HepG2 (cell line): ENCODE measurements at regions not wholly inside any gene's neighbourhood (a gene's known extent, or its start where the extent isn't known, plus 50 kb on each side); places are given as distances from the start of the nearest gene placed in this dataset.

Source experiments
- ATAC-seq: fragments of 200-7000 bp; cut with Tn5 transposase; 3 replicates; pipeline ENCODE4 v1.9.1; 2020; ENCODE audit warnings: mild to moderate bottlenecking, moderate library complexity
- BruUV-seq: library from RNA; stranded (reverse); fragments of 400-500 nt; replicated peaks from 2 replicates; lab custom pipeline; 2021; lab: Mats Ljungman, UMichigan
- CTCF ChIA-PET: fragments of 300-600 bp; formaldehyde crosslinking; extraction: SDS; loops from one replicate; lab custom pipeline; 2021; ENCODE audit warnings: low total read pairs, inconsistent platforms, low intra/inter-chr PET ratio; lab: Yijun Ruan, JAX
- POLR2A ChIA-PET: fragments of 350-600 bp; sonication (Branson Sonifier 250); formaldehyde crosslinking; loops from one replicate; lab custom pipeline; 2020; ENCODE audit warnings: antibody characterized with exemption, inconsistent platforms; lab: Yijun Ruan, JAX
- DNase-seq: peaks from one replicate; pipeline ENCODE4 v3.0.0-alpha.2; 2015; ENCODE audit warnings: low spot score
- FAIRE-seq: peaks from 3 replicates; lab custom pipeline; 2011; peaks lifted over from hg19 to GRCh38; lab: Jason Lieb, UNC
- H2AFZ ChIP-seq: one replicate; pipeline ENCODE4 v1.6.1; 2011; ENCODE audit warnings: low read length, inconsistent platforms
- H3K27ac ChIP-seq: fragments of 300-600 bp; 3 replicates; pipeline ENCODE4 v1.8.0; 2011; ENCODE audit warnings: mixed run types, mild to moderate bottlenecking, mixed read lengths, low read length, inconsistent platforms; ENCODE audit not compliant: insufficient read depth; ENCODE audit errors: extremely low read length
- H3K27me3 ChIP-seq, 2 experiments: fragments of 200-600 bp in 1 of 2; 2 replicates in 1 of 2; 3 replicates in 1 of 2; pipeline versions ENCODE4 v1.6.0 to v1.8.0; 2011; ENCODE audit warnings: low read length in 2 of 2, mild to moderate bottlenecking in 2 of 2, moderate library complexity in 2 of 2, inconsistent platforms in 1 of 2; ENCODE audit not compliant: insufficient read depth in 2 of 2, control insufficient read depth in 1 of 2
- H3K36me3 ChIP-seq, 2 experiments: fragments of 200-600 bp in 1 of 2; replicated peaks in 1 of 2; 2 replicates in 1 of 2; 3 replicates in 1 of 2; pipeline versions ENCODE4 v1.5.1 to v1.8.0; 2011; ENCODE audit warnings: low read length in 2 of 2, inconsistent platforms in 1 of 2; ENCODE audit not compliant: insufficient read depth in 2 of 2, control insufficient read depth in 1 of 2
- H3K4me1 ChIP-seq: 2 replicates; pipeline ENCODE4 v1.5.1; 2012; ENCODE audit warnings: low read length, inconsistent platforms; ENCODE audit not compliant: insufficient read depth
- H3K4me2 ChIP-seq: 2 replicates; pipeline ENCODE4 v1.6.0; 2011; ENCODE audit warnings: low read depth, low read length, inconsistent platforms
- H3K4me3 ChIP-seq, 3 experiments: fragments of 200-600 bp in 1 of 3; sonication (generic), shearing (Covaris generic) in 1 of 3; replicated peaks in 1 of 3; 2 replicates each; pipeline ENCODE4 v1.5.1; 2011 to 2016; ENCODE audit warnings: low read length in 3 of 3, inconsistent platforms in 2 of 3, low read depth in 2 of 3, mild to moderate bottlenecking in 2 of 3, control low read depth in 1 of 3, mixed read lengths in 1 of 3; ENCODE audit not compliant: insufficient read depth in 1 of 3
- H3K79me2 ChIP-seq: one replicate; pipeline ENCODE4 v1.6.1; 2011; ENCODE audit warnings: low read length, inconsistent platforms; ENCODE audit not compliant: insufficient read depth
- H3K9ac ChIP-seq: 2 replicates; pipeline ENCODE4 v1.6.0; 2011; ENCODE audit warnings: mild to moderate bottlenecking, low read depth, low read length, inconsistent platforms; ENCODE audit not compliant: insufficient read depth
- H3K9me3 ChIP-seq: 2 replicates; pipeline ENCODE4 v1.5.1; 2012; ENCODE audit warnings: mild to moderate bottlenecking, low read length
- H4K20me1 ChIP-seq: 2 replicates; pipeline ENCODE4 v1.6.0; 2011; ENCODE audit warnings: inconsistent platforms, mild to moderate bottlenecking, low read length, moderate library complexity; ENCODE audit not compliant: insufficient read depth
- ETV6 ChIP-seq: sonication (generic); formaldehyde crosslinking; conservative IDR thresholded peaks from 2 replicates; pipeline ENCODE4 v1.4.0; 2020; ENCODE audit warnings: missing genetic modification reagents
- PPARG ChIP-seq: conservative IDR thresholded peaks from 2 replicates; pipeline ENCODE4 v1.6.1; 2016; ENCODE audit warnings: missing biosample characterization, missing genetic modification reagents
- U2AF2 ChIP-seq: fragments of 200-400 bp; formaldehyde crosslinking; IDR thresholded peaks from 2 replicates; pipeline ENCODE4 v1.6.1; 2017; ENCODE audit warnings: low read depth, mild to moderate bottlenecking, low read length
- ZBTB3 ChIP-seq: sonication (generic); formaldehyde crosslinking; IDR thresholded peaks from 2 replicates; pipeline ENCODE4 v1.4.0; 2020; ENCODE audit warnings: low read depth, mild to moderate bottlenecking, moderate library complexity, missing genetic modification reagents, borderline replicate concordance
- ZBTB38 ChIP-seq: sonication (generic); formaldehyde crosslinking; IDR thresholded peaks from 2 replicates; pipeline ENCODE4 v1.5.1; 2020; ENCODE audit warnings: mild to moderate bottlenecking, missing genetic modification reagents
- ZSCAN25 ChIP-seq: sonication (generic); formaldehyde crosslinking; IDR thresholded peaks from 2 replicates; pipeline ENCODE4 v1.8.0; 2022; ENCODE audit warnings: mild to moderate bottlenecking, missing genetic modification reagents
- WGBS: methylation state at CpG from one replicate; pipeline ENCODE4 v1.1.6; 2017; ENCODE audit warnings: low lambda C conversion rate; 5-methylcytosine and 5-hydroxymethylcytosine counted together
- in situ Hi-C: cut with HindIII; loops from 2 replicates; pipeline ENCODE4 v1.10.0; 2017; ENCODE audit warnings: low pct_unique_long_range_greater_than_20kb; ENCODE audit not compliant: extremely low pct_ligation_motif_present
- intact Hi-C: fragments of 100-400 bp; cut with micrococcal nuclease; formaldehyde crosslinking; loops from one replicate; pipeline ENCODE4 v1.10.0; 2022; ENCODE audit not compliant: unreplicated experiment
- TF ChIP-seq, protein P1 (sequence below): sonication (generic); formaldehyde crosslinking; IDR thresholded peaks from 2 replicates; pipeline ENCODE4 v1.8.0; 2023; ENCODE audit warnings: mild to moderate bottlenecking, missing genetic modification reagents
- TF ChIP-seq, protein P2 (sequence below): sonication (generic); formaldehyde crosslinking; IDR thresholded peaks from 2 replicates; pipeline ENCODE4 v1.5.1; 2020; ENCODE audit warnings: missing genetic modification reagents, mild to moderate bottlenecking, borderline replicate concordance

DNA sequence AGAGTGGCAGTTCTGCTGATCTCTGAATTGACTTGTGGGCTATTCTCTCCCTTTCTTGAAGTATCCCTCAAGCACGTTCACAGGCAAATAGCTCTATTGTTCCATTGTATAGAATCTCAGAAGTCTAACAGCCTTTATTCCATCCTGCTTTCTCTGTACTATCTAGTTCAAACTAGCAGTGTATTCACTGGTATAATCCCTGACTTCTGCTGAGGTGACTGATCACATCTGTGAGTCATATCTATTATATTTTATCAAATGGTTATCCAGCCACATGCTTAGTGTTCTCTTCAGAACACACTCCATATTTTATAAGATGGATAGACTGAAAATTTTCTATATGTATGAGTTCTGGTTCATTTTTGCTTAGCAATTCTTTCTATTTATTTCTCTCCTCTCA, 866.1 kb downstream of the C12orf50 start (continued):
- TF ChIP-seq, protein P1, sequence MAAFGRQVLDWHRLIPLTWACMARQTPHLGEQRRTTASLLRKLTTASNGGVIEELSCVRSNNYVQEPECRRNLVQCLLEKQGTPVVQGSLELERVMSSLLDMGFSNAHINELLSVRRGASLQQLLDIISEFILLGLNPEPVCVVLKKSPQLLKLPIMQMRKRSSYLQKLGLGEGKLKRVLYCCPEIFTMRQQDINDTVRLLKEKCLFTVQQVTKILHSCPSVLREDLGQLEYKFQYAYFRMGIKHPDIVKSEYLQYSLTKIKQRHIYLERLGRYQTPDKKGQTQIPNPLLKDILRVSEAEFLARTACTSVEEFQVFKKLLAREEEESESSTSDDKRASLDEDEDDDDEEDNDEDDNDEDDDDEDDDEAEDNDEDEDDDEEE (CRISPR knock-in tag), result no peak
- TF ChIP-seq U2AF2 (no peak), ZBTB38 (CRISPR knock-in tag) (no peak), ZBTB3 (CRISPR knock-in tag) (no peak)

DNA sequence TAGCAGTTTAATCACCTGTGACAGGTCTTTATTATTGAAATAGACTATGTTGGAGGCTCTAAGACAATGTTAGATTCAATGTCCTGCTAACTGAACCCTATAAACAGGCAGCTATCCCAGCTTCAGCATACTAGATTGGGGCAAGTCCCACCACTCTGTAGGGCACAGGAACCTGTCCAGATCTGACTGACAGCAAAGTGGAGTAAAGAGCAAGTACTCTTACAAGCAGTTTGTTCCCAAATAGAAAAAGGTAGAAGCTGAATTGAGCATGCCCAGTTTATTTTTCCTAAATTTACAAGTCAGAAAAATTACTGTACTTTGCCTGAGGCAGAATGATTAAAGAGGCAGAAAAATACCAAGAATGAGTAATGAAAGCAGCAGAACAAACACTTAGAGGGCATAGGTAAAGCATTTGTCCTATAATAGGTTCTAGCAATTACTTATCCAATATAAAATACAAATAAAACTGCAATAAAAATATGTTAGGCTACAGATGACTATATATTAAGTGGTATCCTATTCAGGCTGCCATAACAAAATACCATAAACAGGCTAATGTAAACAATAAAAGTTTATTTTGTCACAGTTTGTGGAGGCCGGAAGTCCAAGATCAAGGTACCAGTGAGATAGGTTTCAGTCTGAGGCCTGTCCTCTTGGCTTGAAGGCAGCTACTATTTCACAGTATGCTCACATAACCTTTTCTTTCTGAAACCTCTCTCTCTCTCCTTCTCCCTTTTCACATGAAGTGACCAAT, 868.2 kb downstream of the C12orf50 start:
- Histone ChIP-seq H3K79me2 (no peaks in the 10 kb centered on the region), H4K20me1 (no peaks in the 10 kb centered on the region), H3K4me1 (no peaks in the 10 kb centered on the region), H3K4me2 (no peak overlapping the region), H3K27ac (no peak overlapping the region), H3K27me3 (no peaks in the 10 kb centered on the region), H3K9me3 (peaks cover 77% of the 10 kb centered on the region), H3K9ac (no peak overlapping the region), H3K4me3 (no peak overlapping the region), H2AFZ (no peak overlapping the region), H3K36me3 (no peaks in the 10 kb centered on the region)
- DNase-seq, result no peak
- no peak for ATAC-seq
- intact Hi-C loops (no loop called here), in situ Hi-C loops (no loop called here)
- ChIA-PET POLR2A (no interaction called here), CTCF (no interaction called here)
- no TSS peak for BruUV-seq
- TF ChIP-seq, protein P2, sequence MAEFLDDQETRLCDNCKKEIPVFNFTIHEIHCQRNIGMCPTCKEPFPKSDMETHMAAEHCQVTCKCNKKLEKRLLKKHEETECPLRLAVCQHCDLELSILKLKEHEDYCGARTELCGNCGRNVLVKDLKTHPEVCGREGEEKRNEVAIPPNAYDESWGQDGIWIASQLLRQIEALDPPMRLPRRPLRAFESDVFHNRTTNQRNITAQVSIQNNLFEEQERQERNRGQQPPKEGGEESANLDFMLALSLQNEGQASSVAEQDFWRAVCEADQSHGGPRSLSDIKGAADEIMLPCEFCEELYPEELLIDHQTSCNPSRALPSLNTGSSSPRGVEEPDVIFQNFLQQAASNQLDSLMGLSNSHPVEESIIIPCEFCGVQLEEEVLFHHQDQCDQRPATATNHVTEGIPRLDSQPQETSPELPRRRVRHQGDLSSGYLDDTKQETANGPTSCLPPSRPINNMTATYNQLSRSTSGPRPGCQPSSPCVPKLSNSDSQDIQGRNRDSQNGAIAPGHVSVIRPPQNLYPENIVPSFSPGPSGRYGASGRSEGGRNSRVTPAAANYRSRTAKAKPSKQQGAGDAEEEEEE (CRISPR knock-in tag), result no peak
- TF ChIP-seq PPARG, result no peak
- no peak for TF ChIP-seq ETV6 (CRISPR knock-in tag)
- no peak for TF ChIP-seq ZSCAN25 (CRISPR knock-in tag)
- WGBS, result 13% methylated on average over 1 of the region's 1 CpG
- no peak for FAIRE-seq
